H1 (cell line): ENCODE measurements at regions not wholly inside any gene's neighbourhood (a gene's known extent, or its start where the extent isn't known, plus 50 kb on each side); places are given as distances from the start of the nearest gene placed in this dataset.

Experiments
- CTCF ChIA-PET: fragments of 300-600 bp; sonication (Branson Sonifier 250); formaldehyde crosslinking; loops from one replicate; lab custom pipeline; 2021; ENCODE audit not compliant: partially characterized antibody; lab: Charles Lee
- POLR2A ChIA-PET: fragments of 300-600 bp; sonication (Branson Sonifier 250); formaldehyde crosslinking; loops from one replicate; lab custom pipeline; 2021; ENCODE audit warnings: inconsistent platforms; ENCODE audit not compliant: partially characterized antibody; lab: Charles Lee
- DNase-seq, 2 experiments: peaks; one replicate each; pipeline versions ENCODE4 v3.0.0 to v3.0.0-alpha.2; 2010 to 2022; ENCODE audit warnings: low spot score in 2 of 2, low read depth in 1 of 2, mixed read lengths in 1 of 2
- FAIRE-seq: peaks from 2 replicates; lab custom pipeline; 2011; peaks lifted over from hg19 to GRCh38; lab: Jason Lieb, UNC
- H2AFZ ChIP-seq: 2 replicates; pipeline ENCODE4 v1.8.1; 2012; ENCODE audit warnings: low read length, inconsistent platforms
- H2AK5ac ChIP-seq: 2 replicates; pipeline ENCODE4 v1.6.1; 2013; ENCODE audit warnings: low read depth, low read length
- H2BK120ac ChIP-seq: replicated peaks from 2 replicates; pipeline ENCODE3; 2013; ENCODE audit warnings: low read depth, low read length, inconsistent platforms
- H2BK12ac ChIP-seq: 2 replicates; pipeline ENCODE4 v1.6.1; 2013; ENCODE audit warnings: low read depth, low read length
- H2BK15ac ChIP-seq: 2 replicates; pipeline ENCODE4 v1.6.1; 2013; ENCODE audit warnings: low read length
- H2BK20ac ChIP-seq: 2 replicates; pipeline ENCODE4 v1.6.1; 2013; ENCODE audit warnings: low read length
- H2BK5ac ChIP-seq: 2 replicates; pipeline ENCODE4 v1.6.1; 2013; ENCODE audit warnings: low read depth, low read length
- H3K14ac ChIP-seq: 2 replicates; pipeline ENCODE4 v1.6.1; 2013; ENCODE audit warnings: inconsistent platforms; ENCODE audit not compliant: insufficient read length
- H3K18ac ChIP-seq: 2 replicates; pipeline ENCODE4 v1.6.1; 2013; ENCODE audit warnings: low read length; ENCODE audit errors: extremely low read depth
- H3K23ac ChIP-seq: 2 replicates; pipeline ENCODE4 v1.6.1; 2013; ENCODE audit warnings: inconsistent platforms; ENCODE audit not compliant: insufficient read length
- H3K23me2 ChIP-seq: 2 replicates; pipeline ENCODE4 v1.6.1; 2013; ENCODE audit warnings: low read depth, low read length
- H3K27ac ChIP-seq: 2 replicates; pipeline ENCODE4 v1.6.1; 2011; ENCODE audit warnings: low read depth, low read length, inconsistent platforms
- H3K27me3 ChIP-seq, 4 experiments: replicated peaks in 1 of 4; 1 replicate in 1 of 4; 2 replicates in 3 of 4; pipeline versions ENCODE4 v1.6.1 to v1.8.1; 2011 to 2013; ENCODE audit warnings: low read length in 3 of 4, mild to moderate bottlenecking in 3 of 4, inconsistent platforms in 2 of 4, mixed read lengths in 2 of 4, moderate library complexity in 1 of 4; ENCODE audit not compliant: control insufficient read depth in 3 of 4, insufficient read depth in 3 of 4; ENCODE audit errors: extremely low read depth in 1 of 4
- H3K36me3 ChIP-seq, 4 experiments: 2 replicates each; pipeline versions ENCODE4 v1.6.1 to v1.8.1; 2011 to 2013; ENCODE audit warnings: mild to moderate bottlenecking in 4 of 4, low read length in 3 of 4, moderate library complexity in 2 of 4, control low read depth in 1 of 4, inconsistent platforms in 1 of 4; ENCODE audit not compliant: insufficient read depth in 4 of 4, control insufficient read depth in 2 of 4
- H3K4ac ChIP-seq: replicated peaks from 2 replicates; pipeline ENCODE3; 2013; ENCODE audit warnings: low read length, low read depth, mixed read lengths, inconsistent platforms; ENCODE audit not compliant: insufficient read length
- H3K4me1 ChIP-seq, 4 experiments: replicated peaks in 1 of 4; 1 replicate in 1 of 4; 2 replicates in 3 of 4; pipeline versions ENCODE4 v1.6.1 to v1.8.1; 2011 to 2013; ENCODE audit warnings: low read length in 3 of 4, inconsistent platforms in 2 of 4, mixed read lengths in 1 of 4; ENCODE audit not compliant: insufficient read depth in 4 of 4, control insufficient read depth in 3 of 4
- H3K4me2 ChIP-seq, 2 experiments: 2 replicates each; pipeline versions ENCODE4 v1.6.1 to v1.8.1; 2011 to 2013; ENCODE audit warnings: low read depth in 2 of 2, low read length in 2 of 2, control low read depth in 1 of 2, inconsistent platforms in 1 of 2, mild to moderate bottlenecking in 1 of 2; ENCODE audit not compliant: insufficient read depth in 1 of 2
- H3K4me3 ChIP-seq, 4 experiments: fragments of 200-600, 300-600 bp in 1 of 4; sonication (generic), shearing (Covaris generic), sonication (Bioruptor Twin) in 1 of 4; 2 replicates each; pipeline versions ENCODE4 v1.5.1 to v1.8.1; 2011 to 2016; ENCODE audit warnings: low read length in 4 of 4, low read depth in 3 of 4, control low read depth in 2 of 4, inconsistent platforms in 2 of 4, mild to moderate bottlenecking in 2 of 4, mixed read lengths in 1 of 4, moderate library complexity in 1 of 4; ENCODE audit not compliant: insufficient read depth in 2 of 4; ENCODE audit errors: extremely low read depth in 1 of 4
- H3K56ac ChIP-seq: replicated peaks from 2 replicates; pipeline ENCODE3; 2013; ENCODE audit warnings: low read depth, mild to moderate bottlenecking, mixed read lengths, low read length, inconsistent platforms; ENCODE audit not compliant: insufficient read length
- H3K79me1 ChIP-seq: 2 replicates; pipeline ENCODE4 v1.6.1; 2013; ENCODE audit warnings: low read depth, low read length, control low read depth
- H3K79me2 ChIP-seq, 2 experiments: 2 replicates each; pipeline versions ENCODE4 v1.6.1 to v1.8.1; 2012 to 2013; ENCODE audit warnings: low read length in 2 of 2, mild to moderate bottlenecking in 2 of 2, inconsistent platforms in 1 of 2; ENCODE audit not compliant: insufficient read depth in 2 of 2, control insufficient read depth in 1 of 2
- H3K9ac ChIP-seq, 4 experiments: replicated peaks in 1 of 4; 1 replicate in 1 of 4; 2 replicates in 3 of 4; pipeline versions ENCODE4 v1.6.1 to v1.8.1; 2011 to 2013; ENCODE audit warnings: low read depth in 3 of 4, low read length in 3 of 4, control low read depth in 2 of 4, mild to moderate bottlenecking in 2 of 4, moderate library complexity in 2 of 4, inconsistent platforms in 1 of 4; ENCODE audit errors: extremely low read depth in 1 of 4
- H3K9me3 ChIP-seq, 2 experiments: 2 replicates each; pipeline versions ENCODE4 v1.6.1 to v1.8.1; 2012 to 2013; ENCODE audit warnings: mild to moderate bottlenecking in 2 of 2, moderate library complexity in 2 of 2, control low read depth in 1 of 2, inconsistent platforms in 1 of 2, low read depth in 1 of 2, low read length in 1 of 2, mixed read lengths in 1 of 2; ENCODE audit not compliant: insufficient read depth in 2 of 2
- H4K20me1 ChIP-seq, 2 experiments: replicated peaks in 1 of 2; 2 replicates each; pipeline versions ENCODE3 to v1.8.1; 2011 to 2013; ENCODE audit warnings: inconsistent platforms in 2 of 2, low read length in 2 of 2, mild to moderate bottlenecking in 1 of 2; ENCODE audit not compliant: insufficient read depth in 2 of 2, control insufficient read depth in 1 of 2
- H4K5ac ChIP-seq: 2 replicates; pipeline ENCODE4 v1.6.1; 2013; ENCODE audit warnings: low read length, low read depth, mixed read lengths, inconsistent platforms; ENCODE audit not compliant: insufficient read length
- H4K8ac ChIP-seq: 2 replicates; pipeline ENCODE4 v1.8.0; 2013; ENCODE audit warnings: mild to moderate bottlenecking, moderate library complexity, low read length, inconsistent platforms; ENCODE audit not compliant: insufficient read depth; ENCODE audit errors: extremely low read depth
- H4K91ac ChIP-seq: replicated peaks from 2 replicates; pipeline ENCODE3; 2013; ENCODE audit warnings: low read length, mixed read lengths, inconsistent platforms; ENCODE audit not compliant: insufficient read length
- BCL11A ChIP-seq, 2 experiments: IDR thresholded peaks; one replicate each; pipeline ENCODE4 v1.6.1; 2011; ENCODE audit warnings: low read depth in 2 of 2, low read length in 2 of 2, mild to moderate bottlenecking in 2 of 2
- EZH2 ChIP-seq: fragments of 200-600 bp; sonication (generic); IDR thresholded peaks from 2 replicates; pipeline ENCODE4 v1.7.1; 2012; ENCODE audit warnings: low read depth, mild to moderate bottlenecking, moderate library complexity, low read length, inconsistent platforms; ENCODE audit not compliant: severe bottlenecking
- GTF2F1 ChIP-seq: IDR thresholded peaks from 2 replicates; pipeline ENCODE4 v1.6.1; 2012; ENCODE audit warnings: low read depth, low read length, improper control_type of control experiment, borderline replicate concordance
- RBBP5 ChIP-seq: IDR thresholded peaks from 2 replicates; pipeline ENCODE4 v1.7.1; 2012; ENCODE audit warnings: low read depth, mild to moderate bottlenecking, inconsistent platforms, low read length, moderate library complexity, borderline replicate concordance
- SIRT6 ChIP-seq: IDR thresholded peaks from one replicate; pipeline ENCODE4 v1.7.1; 2012; ENCODE audit warnings: low read length, inconsistent platforms
- SP1 ChIP-seq: IDR thresholded peaks from 2 replicates; pipeline ENCODE4 v1.6.1; 2011; ENCODE audit warnings: low read depth, low read length
- SP4 ChIP-seq: IDR thresholded peaks from 2 replicates; pipeline ENCODE4 v1.6.1; 2012; ENCODE audit warnings: low read length, inconsistent platforms
- TBP ChIP-seq: IDR thresholded peaks from 2 replicates; pipeline ENCODE4 v1.6.1; 2011; ENCODE audit warnings: low read depth, low read length, improper control_type of control experiment
- WGBS, 2 experiments: shearing (Covaris generic) in 1 of 2; methylation state at CpG; one replicate each; pipeline versions ENCODE4 v1.1.6 to v1.1.7; 2013 to 2015; ENCODE audit warnings: low lambda C conversion rate in 2 of 2, mixed read lengths in 2 of 2, inconsistent platforms in 1 of 2, low coverage in 1 of 2, missing lambda C conversion rate in 1 of 2; ENCODE audit not compliant: insufficient replicate concordance in 2 of 2, insufficient coverage in 1 of 2, insufficient read length in 1 of 2; ENCODE audit errors: extremely low coverage in 1 of 2, missing lambda C conversion rate in 1 of 2; 5-methylcytosine and 5-hydroxymethylcytosine counted together
- TF ChIP-seq, protein P1 (sequence below), 3 experiments: IDR thresholded peaks; 1 replicate in 2 of 3; 2 replicates in 1 of 3; pipeline versions ENCODE4 v1.5.1 to v1.6.1; 2011; ENCODE audit warnings: low read length in 3 of 3, mild to moderate bottlenecking in 3 of 3, inconsistent platforms in 2 of 3, low read depth in 1 of 3, moderate library complexity in 1 of 3; ENCODE audit not compliant: insufficient read depth in 1 of 3; ENCODE audit errors: control extremely low read depth in 1 of 3
- TF ChIP-seq, protein P2 (sequence below): IDR thresholded peaks from 2 replicates; pipeline ENCODE4 v1.6.1; 2012; ENCODE audit warnings: low read length, inconsistent platforms

DNA sequence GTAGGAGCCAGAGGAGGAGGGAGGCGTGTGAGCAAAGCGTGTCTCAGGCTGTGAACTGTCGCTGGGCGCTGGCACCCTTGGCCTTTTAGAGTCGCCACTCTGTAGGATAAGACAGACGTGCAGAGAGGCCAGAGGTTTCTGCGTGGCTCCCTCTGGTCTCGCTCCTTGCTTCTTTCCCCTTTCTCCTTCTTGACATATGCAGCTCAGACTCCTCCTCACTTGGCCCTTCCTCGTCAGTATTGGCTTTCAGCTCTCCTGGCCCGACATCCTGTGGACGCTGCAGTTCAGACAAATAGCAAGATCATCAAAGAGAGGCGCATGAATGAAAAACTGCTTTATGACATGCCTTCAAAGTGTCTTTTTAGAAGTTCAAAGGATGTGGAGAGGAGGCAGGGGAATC, 116.8 kb upstream of the SPRY4 start:
- 78% methylated on average over 12 of the region's 12 CpGs; no CpG with 5 or more reads in 1 of the 2 experiments for WGBS, 2 experiments
- Histone ChIP-seq H3K23me2 (no peaks in the 10 kb centered on the region; the same call in 1 of the 2 replicates), H3K14ac (no peak overlapping the region)
- TF ChIP-seq EZH2 = no peak
- no peak for TF ChIP-seq BCL11A (IDR thresholded peaks at IDR 0.05; ENCODE audit: low read depth in 2 of 2, low read length in 2 of 2)
- TF ChIP-seq, protein P1, sequence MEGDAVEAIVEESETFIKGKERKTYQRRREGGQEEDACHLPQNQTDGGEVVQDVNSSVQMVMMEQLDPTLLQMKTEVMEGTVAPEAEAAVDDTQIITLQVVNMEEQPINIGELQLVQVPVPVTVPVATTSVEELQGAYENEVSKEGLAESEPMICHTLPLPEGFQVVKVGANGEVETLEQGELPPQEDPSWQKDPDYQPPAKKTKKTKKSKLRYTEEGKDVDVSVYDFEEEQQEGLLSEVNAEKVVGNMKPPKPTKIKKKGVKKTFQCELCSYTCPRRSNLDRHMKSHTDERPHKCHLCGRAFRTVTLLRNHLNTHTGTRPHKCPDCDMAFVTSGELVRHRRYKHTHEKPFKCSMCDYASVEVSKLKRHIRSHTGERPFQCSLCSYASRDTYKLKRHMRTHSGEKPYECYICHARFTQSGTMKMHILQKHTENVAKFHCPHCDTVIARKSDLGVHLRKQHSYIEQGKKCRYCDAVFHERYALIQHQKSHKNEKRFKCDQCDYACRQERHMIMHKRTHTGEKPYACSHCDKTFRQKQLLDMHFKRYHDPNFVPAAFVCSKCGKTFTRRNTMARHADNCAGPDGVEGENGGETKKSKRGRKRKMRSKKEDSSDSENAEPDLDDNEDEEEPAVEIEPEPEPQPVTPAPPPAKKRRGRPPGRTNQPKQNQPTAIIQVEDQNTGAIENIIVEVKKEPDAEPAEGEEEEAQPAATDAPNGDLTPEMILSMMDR (IDR thresholded peaks at IDR 0.05; ENCODE audit: control extremely low read depth in 1 of 3, insufficient read depth in 1 of 3, low read depth in 1 of 3, low read length in 3 of 3) = no peak
- TF ChIP-seq GTF2F1 = no peak
- no peak for TF ChIP-seq RBBP5
- TF ChIP-seq, protein P2, sequence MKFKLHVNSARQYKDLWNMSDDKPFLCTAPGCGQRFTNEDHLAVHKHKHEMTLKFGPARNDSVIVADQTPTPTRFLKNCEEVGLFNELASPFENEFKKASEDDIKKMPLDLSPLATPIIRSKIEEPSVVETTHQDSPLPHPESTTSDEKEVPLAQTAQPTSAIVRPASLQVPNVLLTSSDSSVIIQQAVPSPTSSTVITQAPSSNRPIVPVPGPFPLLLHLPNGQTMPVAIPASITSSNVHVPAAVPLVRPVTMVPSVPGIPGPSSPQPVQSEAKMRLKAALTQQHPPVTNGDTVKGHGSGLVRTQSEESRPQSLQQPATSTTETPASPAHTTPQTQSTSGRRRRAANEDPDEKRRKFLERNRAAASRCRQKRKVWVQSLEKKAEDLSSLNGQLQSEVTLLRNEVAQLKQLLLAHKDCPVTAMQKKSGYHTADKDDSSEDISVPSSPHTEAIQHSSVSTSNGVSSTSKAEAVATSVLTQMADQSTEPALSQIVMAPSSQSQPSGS = no peak
- no peak for TF ChIP-seq SP1
- TF ChIP-seq TBP = no peak
- TF ChIP-seq SIRT6 = no peak
- TF ChIP-seq SP4 = no peak

More for the DNA sequence above, 116.8 kb upstream of the SPRY4 start:
- H3K4ac ChIP-seq = no peak overlapping the region
- DNase-seq (no peak), FAIRE-seq (no peak)
- H4K20me1 ChIP-seq = no peaks in the 10 kb centered on the region
- H3K79me2 ChIP-seq = no peaks in the 10 kb centered on the region
- H2BK5ac ChIP-seq = no peak overlapping the region
- H2BK20ac ChIP-seq = no peak overlapping the region; the same call in 1 of the 2 replicates
- no peak overlapping the region for H3K4me2 ChIP-seq
- no peak overlapping the region for H2BK15ac ChIP-seq
- no peaks in the 10 kb centered on the region for H3K36me3 ChIP-seq
- CTCF ChIA-PET = interaction anchor here (0.7 kb wide), 1 partner anchor 216 kb away, joined by 3 read pairs; no protein-coding TSS in a partner anchor
- H3K18ac ChIP-seq = no peak overlapping the region
- H3K56ac ChIP-seq = no peak overlapping the region
- no peaks in the 10 kb centered on the region for H3K9me3 ChIP-seq
- no peaks in the 10 kb centered on the region for H3K79me1 ChIP-seq
- no peak overlapping the region for H2BK120ac ChIP-seq
- peaks cover 0 to 3% (median under 1%) of the 10 kb centered on the region in 4 experiments; a peak in 2 of 7 replicates for H3K4me1 ChIP-seq
- H2AFZ ChIP-seq = 0 out of 2 replicates have a peak overlapping the region, but pooled peaks have one; percentile 33
- no peak overlapping the region for H4K8ac ChIP-seq
- H3K27me3 ChIP-seq = peaks cover 0 to 2% (median 0%) of the 10 kb centered on the region in 4 experiments; a peak in 1 of 7 replicates
- H4K5ac ChIP-seq = no peak overlapping the region
- H3K4me3 ChIP-seq = no peak overlapping the region
- no peak overlapping the region for H3K9ac ChIP-seq
- POLR2A ChIA-PET = no interaction called here
- H2AK5ac ChIP-seq = no peak overlapping the region
- H4K91ac ChIP-seq = peak overlapping the region; percentile 18
- H2BK12ac ChIP-seq = peak overlapping the region; percentile 13; the same call in 1 of the 2 replicates
- no peak overlapping the region for H3K27ac ChIP-seq
- H3K23ac ChIP-seq = no peak overlapping the region
